ENCODE measurements at regions not wholly inside any gene's neighbourhood (a gene's known extent, or its start where the extent isn't known, plus 50 kb on each side); places are given as distances from the start of the nearest gene placed in this dataset.

GRCh38 chr6:99136488-99136887, 188.7 kb upstream of the FBXL4 start:
- TF ChIP-seq POLR2A (IDR thresholded peaks at IDR 0.05) (no peak), CTCF (IDR thresholded peaks at IDR 0.05) (no peak)
